ENCODE measurements at regions not wholly inside any gene's neighbourhood (a gene's known extent, or its start where the extent isn't known, plus 50 kb on each side); places are given as distances from the start of the nearest gene placed in this dataset.

DNA sequence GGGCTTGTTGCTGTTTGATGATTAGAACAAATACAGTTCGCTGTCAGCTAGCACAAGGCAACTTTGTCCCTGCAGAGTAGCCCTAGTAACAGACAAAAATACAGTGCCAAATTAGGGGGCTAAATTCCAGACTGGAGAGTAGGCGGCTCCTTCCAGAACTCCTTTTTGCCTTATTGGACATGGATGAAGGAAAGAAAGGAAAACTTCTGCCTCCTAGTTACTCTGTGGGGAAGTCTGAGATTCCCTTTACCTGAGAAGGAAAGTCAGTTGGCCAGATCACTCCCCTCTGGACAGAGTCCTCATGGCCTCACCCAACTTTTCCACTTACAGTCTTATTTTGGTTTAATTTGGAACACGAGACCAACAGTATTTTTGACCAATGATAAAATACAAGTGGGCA, 140.5 kb upstream of the ADAMTS3 start:
- no peak for TF ChIP-seq CTCF (conservative IDR thresholded peaks at IDR 0.05; ENCODE audit: low read depth, low read length)
- TF ChIP-seq POLR2A (IDR thresholded peaks at IDR 0.05; ENCODE audit: low read depth, low read length), result no peak
- TF ChIP-seq BHLHE40 (IDR thresholded peaks at IDR 0.05; ENCODE audit: low read depth, low read length), result no peak
- TF ChIP-seq RFX5 (IDR thresholded peaks at IDR 0.05; ENCODE audit: low read depth, low read length), result no peak

All from IMR-90 (cell line).